GM21737 (cell line): ENCODE measurements at regions not wholly inside any gene's neighbourhood (a gene's known extent, or its start where the extent isn't known, plus 50 kb on each side); places are given as distances from the start of the nearest gene placed in this dataset.
"Not testable (repeated sequence)": the region's sequence is repeated elsewhere in the genome, so short reads cannot be mapped to it uniquely, and the experiment has no call there.

Experiments
- ATAC-seq: cut with Tn5 transposase; IDR thresholded peaks from one replicate; pipeline ENCODE4 v1.9.1; 2021; ENCODE audit warnings: mild to moderate bottlenecking, moderate library complexity; ENCODE audit not compliant: unreplicated experiment

- ATAC-seq, result no peak
Observed at GRCh38 chr10:108633046-108633445, 1290.3 kb downstream of the XPNPEP1 start.

- ATAC-seq, result no peak
Observed at GRCh38 chr10:108632144-108632543, 1291.2 kb downstream of the XPNPEP1 start.

- ATAC-seq, result peak; percentile 92
Observed at GRCh38 chr10:108631332-108631731, 1292.0 kb downstream of the XPNPEP1 start.

GRCh38 chr10:108629834-108630233 is 1293.5 kb downstream of the XPNPEP1 start:
- ATAC-seq, result no peak

GRCh38 chr10:108624052-108624451 is 1299.3 kb downstream of the XPNPEP1 start:
- no peak for ATAC-seq

GRCh38 chr10:108620821-108621534 is 1302.3 kb downstream of the XPNPEP1 start:
- no peak for ATAC-seq

GRCh38 chr10:108616559-108617285 is 1306.6 kb downstream of the XPNPEP1 start:
- no peak for ATAC-seq

- ATAC-seq, result no peak
Observed at GRCh38 chr10:108615576-108616320, 1307.6 kb downstream of the XPNPEP1 start.

GRCh38 chr10:108612485-108612884 is 1310.8 kb downstream of the XPNPEP1 start:
- ATAC-seq, result no peak

GRCh38 chr10:108608860-108609259 is 1314.5 kb downstream of the XPNPEP1 start:
- ATAC-seq, result no peak

GRCh38 chr10:108601851-108602250 is 1321.5 kb downstream of the XPNPEP1 start:
- ATAC-seq, result no peak

- not testable (repeated sequence) for ATAC-seq
Observed at GRCh38 chr10:108600511-108600910, 1322.8 kb downstream of the XPNPEP1 start.

GRCh38 chr10:108599317-108599716 is 1324.0 kb downstream of the XPNPEP1 start:
- ATAC-seq, result not testable (repeated sequence)

- ATAC-seq, result no peak
Observed at GRCh38 chr10:108598831-108599230, 1324.5 kb downstream of the XPNPEP1 start.

- ATAC-seq, result no peak
Observed at GRCh38 chr10:108598320-108598695, 1325.0 kb downstream of the XPNPEP1 start.

- no peak for ATAC-seq
Observed at GRCh38 chr10:108597657-108598319, 1325.5 kb downstream of the XPNPEP1 start.

- ATAC-seq, result no peak
Observed at GRCh38 chr10:108597031-108597430, 1326.3 kb downstream of the XPNPEP1 start.

GRCh38 chr10:108592956-108593355 is 1330.4 kb downstream of the XPNPEP1 start:
- ATAC-seq, result no peak

GRCh38 chr10:108591417-108591816 is 1331.9 kb downstream of the XPNPEP1 start:
- ATAC-seq, result no peak

- ATAC-seq, result no peak
Observed at GRCh38 chr10:108586424-108586823, 1336.9 kb downstream of the XPNPEP1 start.

GRCh38 chr10:108583877-108584276 is 1339.4 kb downstream of the XPNPEP1 start:
- no peak for ATAC-seq
